Effector CD4-positive, alpha-beta T cell (primary cell): ENCODE measurements at regions not wholly inside any gene's neighbourhood (a gene's known extent, or its start where the extent isn't known, plus 50 kb on each side); places are given as distances from the start of the nearest gene placed in this dataset.
"Not testable (repeated sequence)": the region's sequence is repeated elsewhere in the genome, so short reads cannot be mapped to it uniquely, and the experiment has no call there.

Experiments
- DNase-seq: peaks from one replicate; pipeline ENCODE4 v3.0.0-alpha.2; 2020

GRCh38 chr2:242032780-242033656 is 163.5 kb downstream of the RTP5 start:
- no peak for DNase-seq

- DNase-seq: no peak
Measured at GRCh38 chr2:242034138-242034537, 164.6 kb downstream of the RTP5 start.

- DNase-seq: no peak
Measured at GRCh38 chr2:242034996-242035814, 165.7 kb downstream of the RTP5 start.

GRCh38 chr2:242035858-242036652 is 166.5 kb downstream of the RTP5 start:
- DNase-seq: no peak

- no peak for DNase-seq
Measured at GRCh38 chr2:242036653-242036950, 167.1 kb downstream of the RTP5 start.

- DNase-seq: no peak
Measured at GRCh38 chr2:242038166-242038927, 168.8 kb downstream of the RTP5 start.

- no peak for DNase-seq
Measured at GRCh38 chr2:242038928-242039341, 169.4 kb downstream of the RTP5 start.

- no peak for DNase-seq
Measured at GRCh38 chr2:242040303-242040655, 170.8 kb downstream of the RTP5 start.

GRCh38 chr2:242040681-242041080 is 171.2 kb downstream of the RTP5 start:
- no peak for DNase-seq

GRCh38 chr2:242041816-242042215 is 172.3 kb downstream of the RTP5 start:
- no peak for DNase-seq

GRCh38 chr2:242043538-242044312 is 174.2 kb downstream of the RTP5 start:
- no peak for DNase-seq

GRCh38 chr2:242044313-242044590 is 174.7 kb downstream of the RTP5 start:
- no peak for DNase-seq

GRCh38 chr2:242045596-242046144 is 176.1 kb downstream of the RTP5 start:
- not testable (repeated sequence) for DNase-seq

- DNase-seq: no peak
Measured at GRCh38 chr2:242046206-242046826, 176.8 kb downstream of the RTP5 start.

GRCh38 chr2:242047963-242048362 is 178.4 kb downstream of the RTP5 start:
- no peak for DNase-seq

GRCh38 chr2:242048479-242048878 is 178.9 kb downstream of the RTP5 start:
- no peak for DNase-seq

- DNase-seq: not testable (repeated sequence)
Measured at GRCh38 chr2:242049492-242049891, 180.0 kb downstream of the RTP5 start.

GRCh38 chr2:242051463-242051862 is 181.9 kb downstream of the RTP5 start:
- no peak for DNase-seq

GRCh38 chr2:242052421-242052820 is 182.9 kb downstream of the RTP5 start:
- no peak for DNase-seq

GRCh38 chr2:242053921-242054320 is 184.4 kb downstream of the RTP5 start:
- DNase-seq: no peak

- DNase-seq: no peak
Measured at GRCh38 chr2:242054406-242054805, 184.9 kb downstream of the RTP5 start.
